ENCODE measurements at regions not wholly inside any gene's neighbourhood (a gene's known extent, or its start where the extent isn't known, plus 50 kb on each side); places are given as distances from the start of the nearest gene placed in this dataset.
A peak's percentile ranks its signal among the peaks of the same experiment; 100 is the strongest.

DNA sequence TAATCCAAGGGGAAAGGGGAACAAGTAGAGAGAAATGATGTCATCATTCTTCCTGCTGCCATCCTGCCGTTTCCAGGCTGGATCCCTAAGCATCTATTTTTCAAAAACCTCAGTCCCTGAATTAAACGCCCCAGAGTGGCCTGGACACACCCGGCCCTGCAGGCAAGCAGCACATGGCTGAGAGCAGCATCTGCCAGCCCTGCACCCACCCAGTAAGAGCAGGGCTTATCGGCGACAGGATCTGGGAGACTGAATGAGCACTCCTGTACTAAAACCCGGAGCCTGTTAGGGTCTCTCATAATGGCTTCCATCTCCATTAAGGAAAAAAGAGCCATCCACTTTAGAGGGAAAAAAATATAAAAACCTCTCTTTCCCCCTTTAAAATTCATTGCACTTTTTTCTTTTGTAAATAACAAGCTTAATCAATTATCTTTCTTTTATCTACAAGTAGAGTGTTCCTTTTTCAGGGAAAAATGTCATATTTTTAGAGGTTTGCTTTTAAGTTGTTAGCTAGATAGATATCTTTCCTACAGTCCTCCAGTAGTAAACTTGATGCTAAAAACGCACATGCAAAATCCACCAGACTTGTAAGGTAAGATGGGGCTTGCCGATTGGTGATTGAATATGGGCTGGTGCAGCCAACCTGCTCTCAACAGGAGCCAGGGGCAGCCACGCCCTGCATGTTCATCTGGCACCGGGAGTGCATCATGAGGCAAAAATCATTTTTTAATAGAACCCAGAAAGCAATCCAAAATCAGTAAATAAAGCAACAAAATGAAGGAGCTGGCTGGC, 457.8 kb downstream of the EIPR1 start:
- Histone ChIP-seq H3K4me3 (no peak overlapping the region), H3K9me1 (ENCODE audit: control insufficient read depth, insufficient read depth, low read length) (no peaks in the 10 kb centered on the region), H3K9ac (ENCODE audit: insufficient read depth in 1 of 2, low read depth in 2 of 2, low read length in 2 of 2) (no peak overlapping the region), H2AFZ (ENCODE audit: low read depth, low read length) (no peak overlapping the region), H3K27me3 (ENCODE audit: control insufficient read depth in 2 of 2, insufficient read depth in 2 of 2, low read length in 2 of 2) (peaks cover 0 to 11% of the 10 kb centered on the region in 2 experiments; a peak in 2 of 5 replicates), H3K4me1 (replicated peaks in 1 of 2; ENCODE audit: control insufficient read depth in 2 of 2, insufficient read depth in 2 of 2, low read length in 2 of 2) (no peaks in the 10 kb centered on the region), H3K27ac (ENCODE audit: extremely low read depth, low read depth, low read length) (no peak overlapping the region), H3K36me3 (ENCODE audit: control insufficient read depth, insufficient read depth, low read length) (no peaks in the 10 kb centered on the region), H4K20me1 (replicated peaks; ENCODE audit: control insufficient read depth, insufficient read depth, low read length) (no peaks in the 10 kb centered on the region), H3K4me2 (ENCODE audit: insufficient read depth, low read length) (no peak overlapping the region), H3K9me3 (replicated peaks; ENCODE audit: control insufficient read depth, insufficient read depth, low read depth, low read length) (no peaks in the 10 kb centered on the region), H3K79me2 (ENCODE audit: control insufficient read depth, insufficient read depth, low read length) (no peaks in the 10 kb centered on the region)
- DNase-seq (ENCODE audit: extremely low read depth in 1 of 4, low spot score in 3 of 4) (no peak), FAIRE-seq (no peak), ATAC-seq (no peak)
- intact Hi-C loops (cut with micrococcal nuclease) (no loop called here), in situ Hi-C loops (cut with MboI) (no loop called here)
- TF ChIP-seq, protein P1, sequence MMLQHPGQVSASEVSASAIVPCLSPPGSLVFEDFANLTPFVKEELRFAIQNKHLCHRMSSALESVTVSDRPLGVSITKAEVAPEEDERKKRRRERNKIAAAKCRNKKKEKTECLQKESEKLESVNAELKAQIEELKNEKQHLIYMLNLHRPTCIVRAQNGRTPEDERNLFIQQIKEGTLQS (IDR thresholded peaks at IDR 0.05): 0 out of 2 replicates have a peak, but pooled peaks have one; percentile 10
- TF ChIP-seq, protein P1 (CRISPR knock-in tag; conservative IDR thresholded peaks at IDR 0.05): no peak
- no peak for TF ChIP-seq PTBP1 (IDR thresholded peaks at IDR 0.05; ENCODE audit: low read depth, low read length)
- ChIA-PET CTCF (ENCODE audit: low intra/inter-chr PET ratio) (no interaction called here), POLR2A (no interaction called here)
- 2% methylated on average over 10 of the region's 10 CpGs for WGBS (ENCODE audit: insufficient coverage, low coverage, missing lambda C conversion rate)
- no TSS peak for BruUV-seq (replicated peaks)

DNA sequence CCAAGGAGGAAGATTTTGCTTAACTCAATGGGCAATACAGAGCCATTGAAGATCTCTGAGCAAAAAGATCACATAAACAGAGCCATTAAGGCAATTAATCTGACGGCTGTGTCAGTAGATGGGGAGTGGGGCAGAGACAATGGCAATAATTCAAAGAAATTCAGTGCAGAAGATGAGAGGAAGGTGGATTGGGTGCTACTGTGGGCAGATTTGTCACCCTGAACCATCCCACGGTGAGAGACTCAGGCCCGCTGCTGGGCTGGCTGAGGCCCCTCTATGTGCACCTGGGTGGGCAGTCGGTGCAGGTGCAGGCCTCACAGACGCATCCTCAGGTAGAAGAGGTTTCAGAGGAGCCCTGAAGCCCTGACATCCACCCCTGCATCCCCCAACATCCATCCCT, 458.6 kb downstream of the EIPR1 start:
- Histone ChIP-seq H3K27me3 (ENCODE audit: control insufficient read depth in 2 of 2, insufficient read depth in 2 of 2, low read length in 2 of 2) (peaks cover 4 to 18% of the 10 kb centered on the region in 2 experiments; a peak in 3 of 5 replicates), H3K4me2 (ENCODE audit: insufficient read depth, low read length) (no peak overlapping the region), H3K36me3 (ENCODE audit: control insufficient read depth, insufficient read depth, low read length) (no peaks in the 10 kb centered on the region), H2AFZ (ENCODE audit: low read depth, low read length) (no peak overlapping the region), H3K4me3 (no peak overlapping the region), H3K9me3 (replicated peaks; ENCODE audit: control insufficient read depth, insufficient read depth, low read depth, low read length) (no peaks in the 10 kb centered on the region), H3K27ac (ENCODE audit: extremely low read depth, low read depth, low read length) (no peak overlapping the region), H3K9ac (ENCODE audit: insufficient read depth in 1 of 2, low read depth in 2 of 2, low read length in 2 of 2) (no peak overlapping the region), H4K20me1 (replicated peaks; ENCODE audit: control insufficient read depth, insufficient read depth, low read length) (no peaks in the 10 kb centered on the region), H3K79me2 (ENCODE audit: control insufficient read depth, insufficient read depth, low read length) (no peaks in the 10 kb centered on the region), H3K4me1 (replicated peaks in 1 of 2; ENCODE audit: control insufficient read depth in 2 of 2, insufficient read depth in 2 of 2, low read length in 2 of 2) (no peaks in the 10 kb centered on the region), H3K9me1 (ENCODE audit: control insufficient read depth, insufficient read depth, low read length) (no peaks in the 10 kb centered on the region)
- no TSS peak for BruUV-seq (replicated peaks)
- WGBS (ENCODE audit: insufficient coverage, low coverage, missing lambda C conversion rate): 0% methylated on average over 5 of the region's 5 CpGs
- no peak for DNase-seq (ENCODE audit: extremely low read depth in 1 of 4, low spot score in 3 of 4)
- TF ChIP-seq PRMT5 (CRISPR knock-in tag; IDR thresholded peaks at IDR 0.05) (no peak), TCFL5 (CRISPR knock-in tag; conservative IDR thresholded peaks at IDR 0.05) (no peak), COPS2 (conservative IDR thresholded peaks at IDR 0.05) (no peak), FOXM1 (IDR thresholded peaks at IDR 0.05; ENCODE audit: low read depth) (no peak), FOXM1 (CRISPR knock-in tag; IDR thresholded peaks at IDR 0.05; ENCODE audit: low read depth) (no peak), CSDE1 (IDR thresholded peaks at IDR 0.05) (no peak), NRF1 (conservative IDR thresholded peaks at IDR 0.05 in 1 of 2, IDR thresholded peaks at IDR 0.05 in 1 of 2) (no peak), NCOA6 (IDR thresholded peaks at IDR 0.05) (no peak), SMARCA5 (IDR thresholded peaks at IDR 0.05) (no peak), CC2D1A (IDR thresholded peaks at IDR 0.05) (no peak), MCM5 (IDR thresholded peaks at IDR 0.05; ENCODE audit: low read depth) (no peak), SMAD4 (CRISPR knock-in tag; conservative IDR thresholded peaks at IDR 0.05) (no peak), BCL6 (CRISPR knock-in tag; IDR thresholded peaks at IDR 0.05) (no peak), DIDO1 (tag; IDR thresholded peaks at IDR 0.05; ENCODE audit: low read depth) (no peak)
- ChIA-PET POLR2A (no interaction called here), CTCF (ENCODE audit: low intra/inter-chr PET ratio) (no interaction called here)
- in situ Hi-C loops (cut with MboI): no loop called here
- intact Hi-C loops (cut with micrococcal nuclease): no loop called here
- no peak for ATAC-seq
- no peak for FAIRE-seq

Measured in K562 (cell line).